ENCODE measurements at regions not wholly inside any gene's neighbourhood (a gene's known extent, or its start where the extent isn't known, plus 50 kb on each side); places are given as distances from the start of the nearest gene placed in this dataset.
"Not testable (repeated sequence)": the region's sequence is repeated elsewhere in the genome, so short reads cannot be mapped to it uniquely, and the experiment has no call there.

GRCh38 chr16:29273298-29274054 is 133.0 kb downstream of the NPIPB11 start:
- not testable (repeated sequence) for DNase-seq

GRCh38 chr16:29271721-29272675 is 134.5 kb downstream of the NPIPB11 start:
- not testable (repeated sequence) for DNase-seq

DNA sequence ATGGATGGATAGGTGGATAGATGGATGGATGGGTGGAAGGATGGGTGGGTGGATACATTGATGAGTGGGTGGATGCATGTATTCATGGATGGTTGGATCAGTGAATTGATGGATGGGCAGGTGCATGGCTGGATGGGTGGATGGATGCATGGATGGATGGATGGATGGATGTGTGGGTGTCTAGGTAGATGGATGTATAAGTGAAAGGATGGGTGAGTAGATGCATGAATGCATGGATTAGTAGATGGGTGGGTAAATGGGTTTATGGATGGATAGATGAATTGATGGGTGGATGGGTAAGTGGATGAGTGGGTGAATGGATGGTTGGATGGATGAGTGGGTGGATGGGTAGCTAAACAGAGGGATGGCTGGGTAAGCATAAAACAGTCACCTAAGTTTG is 135.6 kb downstream of the NPIPB11 start:
- not testable (repeated sequence) for DNase-seq

DNA sequence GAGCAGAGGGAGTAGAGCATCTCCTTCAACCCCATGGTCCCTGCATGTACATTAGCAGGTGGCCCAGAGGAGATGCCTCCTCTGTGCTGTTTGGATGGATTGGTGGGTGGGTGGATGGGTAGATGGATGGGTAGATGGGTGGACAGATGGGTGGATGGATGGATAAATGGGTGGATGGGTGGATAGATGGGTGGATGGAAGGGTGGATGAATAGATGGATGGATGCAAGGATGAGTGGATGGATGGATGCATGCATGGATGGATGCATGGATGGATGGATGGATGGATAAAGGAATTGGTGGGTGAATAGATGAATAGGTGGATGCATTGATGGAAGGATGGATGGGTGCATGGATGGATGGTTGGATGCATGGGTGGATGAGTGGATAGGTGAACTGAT is 136.5 kb downstream of the NPIPB11 start:
- not testable (repeated sequence) for DNase-seq

DNA sequence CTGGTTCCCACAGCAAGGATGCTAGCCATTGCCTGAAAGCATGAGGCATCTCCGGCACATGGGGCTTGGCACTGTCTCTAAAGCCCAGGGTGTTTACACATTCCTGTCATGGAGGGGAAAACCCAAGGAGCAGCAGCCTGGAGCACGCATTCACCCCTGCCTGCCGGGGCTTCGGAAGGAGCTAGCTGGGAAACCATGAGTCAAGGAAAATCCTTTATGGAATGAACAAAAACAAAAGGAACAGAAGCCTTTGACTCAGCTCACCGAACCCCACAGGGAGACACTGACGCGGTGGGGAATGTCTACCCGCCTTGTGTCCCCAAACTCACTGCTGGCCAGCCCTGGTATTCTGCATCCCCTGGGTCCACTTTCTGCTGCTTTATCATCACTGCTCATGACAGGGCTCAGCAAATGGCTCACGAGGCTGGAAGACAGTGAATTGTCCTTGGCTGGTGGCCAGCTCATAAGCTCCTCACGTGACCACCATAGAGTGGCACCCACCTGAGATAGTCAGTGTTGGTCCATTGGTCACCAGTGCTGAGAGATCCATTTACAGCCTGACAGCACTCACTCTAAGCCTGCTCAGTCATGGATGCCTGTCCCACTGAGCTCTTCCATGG is 137.2 kb downstream of the NPIPB11 start:
- DNase-seq: not testable (repeated sequence)

- not testable (repeated sequence) for DNase-seq
Observed at GRCh38 chr16:29268785-29269191, 137.7 kb downstream of the NPIPB11 start.

DNA sequence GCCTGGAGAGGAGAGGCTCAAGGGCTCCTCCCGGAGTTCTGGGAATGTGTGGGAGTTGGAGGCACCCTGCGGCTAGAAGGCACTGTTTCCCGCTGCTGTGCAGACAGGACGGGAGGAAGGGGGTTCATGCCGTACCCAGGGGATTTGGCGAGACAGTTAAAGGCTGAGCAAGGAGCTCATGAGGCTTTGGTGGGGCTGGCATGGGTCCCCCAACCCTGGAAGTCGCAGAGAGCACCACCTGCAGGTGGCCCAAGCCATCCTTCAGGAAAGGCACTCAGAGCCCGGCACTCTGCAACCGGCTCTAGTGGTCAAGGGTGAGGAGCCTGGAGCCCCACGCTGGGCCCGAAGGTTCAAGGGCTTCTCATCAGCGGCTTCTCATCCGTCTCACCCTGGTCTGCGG is 138.2 kb downstream of the NPIPB11 start:
- not testable (repeated sequence) for DNase-seq

DNA sequence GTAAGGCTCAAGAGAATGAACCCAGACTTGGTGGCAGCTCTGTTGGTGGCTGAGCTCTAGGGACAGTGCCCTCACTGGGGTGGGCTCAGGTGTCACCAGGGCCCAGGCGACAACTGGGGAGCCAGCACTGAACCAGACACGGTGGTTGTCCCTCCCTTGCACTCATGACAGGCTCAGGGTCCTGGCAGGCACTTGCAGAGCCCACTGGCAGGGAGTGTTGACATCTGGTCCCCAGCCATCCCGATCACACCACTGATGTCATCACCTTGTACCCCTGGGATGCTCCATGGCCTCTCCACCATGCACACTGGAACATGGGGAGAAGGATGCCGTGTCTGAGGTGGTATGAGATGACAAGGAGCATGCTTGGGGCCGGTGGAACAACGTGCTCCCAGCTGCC is 138.6 kb downstream of the NPIPB11 start:
- DNase-seq: not testable (repeated sequence)

GRCh38 chr16:29267055-29267619 is 139.4 kb downstream of the NPIPB11 start:
- DNase-seq: not testable (repeated sequence)

GRCh38 chr16:29266612-29267011 is 139.9 kb downstream of the NPIPB11 start:
- not testable (repeated sequence) for DNase-seq

GRCh38 chr16:29265255-29265853 is 141.2 kb downstream of the NPIPB11 start:
- DNase-seq: not testable (repeated sequence)

DNA sequence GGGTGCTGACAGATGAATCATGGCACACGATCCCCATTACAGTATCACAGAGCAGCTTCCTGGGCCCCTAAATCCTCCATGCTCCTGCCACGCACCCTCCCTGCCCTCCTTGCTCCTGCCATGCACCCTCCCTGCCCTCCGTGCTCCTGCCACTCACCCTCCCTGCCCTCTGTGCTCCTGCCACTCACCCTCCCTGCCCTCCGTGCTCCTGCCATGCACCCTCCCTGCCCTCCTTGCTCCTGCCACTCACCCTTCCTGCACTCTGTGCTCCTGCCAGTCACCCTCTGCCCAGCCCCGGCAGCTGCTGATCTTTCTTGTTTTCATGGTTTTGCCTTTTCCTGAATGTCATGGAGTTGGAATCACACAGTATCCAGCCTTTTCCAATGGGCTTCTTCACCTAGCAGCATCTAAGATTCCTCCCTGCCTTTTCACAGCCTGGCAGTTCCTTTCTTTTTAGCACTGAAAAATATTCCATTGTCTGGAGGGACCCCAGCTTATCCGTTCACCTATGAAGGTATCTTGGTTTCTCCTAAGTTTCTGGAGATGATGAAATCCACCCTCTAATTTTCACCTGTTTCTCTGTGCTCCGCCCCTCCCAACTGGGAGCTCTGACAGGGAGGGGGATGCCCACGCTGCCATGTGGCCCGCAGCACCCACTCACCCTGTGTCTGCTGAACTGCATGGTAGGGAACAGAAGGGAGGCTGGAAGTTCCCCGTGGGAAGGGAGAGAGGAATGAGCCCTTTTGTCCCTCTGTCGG is 142.3 kb downstream of the NPIPB11 start:
- DNase-seq: not testable (repeated sequence)

GRCh38 chr16:29262725-29263124 is 143.8 kb downstream of the NPIPB11 start:
- not testable (repeated sequence) for DNase-seq

GRCh38 chr16:29261427-29262248 is 144.9 kb downstream of the NPIPB11 start:
- DNase-seq: not testable (repeated sequence)

DNA sequence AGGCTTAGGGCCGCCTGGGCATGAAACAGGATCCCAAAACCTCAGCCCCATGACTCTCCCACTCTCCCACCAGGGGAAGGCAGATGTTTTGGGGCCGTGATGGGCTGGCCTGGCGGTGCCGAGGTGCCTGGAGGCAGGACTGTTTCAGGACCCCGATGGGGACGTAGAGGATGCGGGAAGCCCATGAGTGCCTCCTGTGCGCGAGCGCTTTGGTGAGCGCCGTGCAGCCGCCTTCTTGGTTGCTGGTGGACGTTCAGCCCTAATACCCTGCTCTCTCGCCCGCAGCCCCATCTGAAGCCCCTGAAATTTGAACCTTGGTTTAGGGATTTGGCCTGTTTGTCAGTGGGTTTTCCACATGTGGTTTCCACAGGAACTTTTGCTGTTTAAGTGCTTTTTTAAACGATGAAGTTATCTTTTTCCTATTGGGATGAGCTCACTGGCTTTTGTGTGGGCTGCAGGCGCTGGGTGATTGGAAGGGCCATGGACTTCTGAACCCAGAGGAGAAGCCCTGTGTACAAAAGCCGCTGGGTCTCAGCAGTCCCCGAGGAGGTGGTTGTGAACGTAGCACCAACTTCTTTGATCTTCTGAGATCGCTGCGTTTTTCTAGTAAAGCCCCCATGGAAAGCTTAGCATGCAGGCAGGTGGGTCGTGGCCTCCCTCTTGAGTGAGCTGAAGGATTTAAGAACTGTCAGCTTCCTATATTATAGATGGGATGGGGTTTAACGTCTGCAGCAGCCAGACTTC is 145.7 kb downstream of the NPIPB11 start:
- DNase-seq: not testable (repeated sequence)

- not testable (repeated sequence) for DNase-seq
Observed at GRCh38 chr16:29259635-29260457, 146.7 kb downstream of the NPIPB11 start.

DNA sequence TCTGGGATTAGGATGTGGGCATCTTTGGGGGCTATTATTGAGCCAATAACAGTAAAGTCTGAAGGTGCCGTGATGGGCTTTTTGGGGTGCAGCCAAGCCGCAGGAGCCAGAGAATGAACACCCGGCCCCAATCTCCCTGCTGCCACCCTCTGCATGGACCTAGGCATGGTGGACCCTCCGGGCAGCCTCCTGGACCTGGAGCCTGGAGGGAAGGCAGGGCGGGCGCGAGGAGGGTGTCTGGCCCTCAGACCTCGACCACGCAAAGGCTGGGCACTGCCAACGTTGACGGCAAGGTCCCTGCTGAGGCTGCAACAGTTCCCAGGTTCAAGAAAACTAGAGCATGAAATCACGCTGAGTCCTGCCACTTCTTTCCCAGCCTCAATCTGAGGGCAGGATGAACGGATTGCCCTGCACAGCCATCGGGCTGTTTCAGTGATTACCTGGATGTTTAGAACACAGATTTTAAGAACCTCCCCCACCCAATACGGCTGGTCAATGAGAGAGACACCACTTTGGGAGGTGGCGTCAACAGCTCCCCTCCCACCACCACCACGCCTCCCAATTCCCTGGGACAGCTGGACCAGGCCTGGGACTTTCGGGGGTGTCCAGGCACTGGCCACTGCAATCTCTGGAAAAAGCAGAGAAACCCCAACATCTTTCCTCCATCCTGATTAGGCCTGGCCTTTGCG is 147.4 kb downstream of the NPIPB11 start:
- not testable (repeated sequence) for DNase-seq

Data from SHP77 treated with DMSO at 0.1 percent for 48 hours (cell line).